Hepatic stellate cell (primary cell): ENCODE measurements at regions not wholly inside any gene's neighbourhood (a gene's known extent, or its start where the extent isn't known, plus 50 kb on each side); places are given as distances from the start of the nearest gene placed in this dataset.

Source experiments
- DNase-seq: peaks from one replicate; pipeline ENCODE4 v3.0.0; 2011; ENCODE audit warnings: low spot score

GRCh38 chr22:48464246-48464645 lies 1363.4 kb downstream of the BRD1 start:
- no peak for DNase-seq

GRCh38 chr22:48459859-48460823 lies 1367.5 kb downstream of the BRD1 start:
- no peak for DNase-seq

GRCh38 chr22:48459259-48459658 lies 1368.4 kb downstream of the BRD1 start:
- no peak for DNase-seq

- DNase-seq, result no peak
Observed at GRCh38 chr22:48456449-48456848, 1371.2 kb downstream of the BRD1 start.

GRCh38 chr22:48453751-48454485 lies 1373.8 kb downstream of the BRD1 start:
- no peak for DNase-seq

- DNase-seq, result no peak
Observed at GRCh38 chr22:48453171-48453570, 1374.5 kb downstream of the BRD1 start.

GRCh38 chr22:48452766-48453165 lies 1374.9 kb downstream of the BRD1 start:
- DNase-seq, result no peak

GRCh38 chr22:48451891-48452290 lies 1375.8 kb downstream of the BRD1 start:
- no peak for DNase-seq

- no peak for DNase-seq
Observed at GRCh38 chr22:48450188-48450825, 1377.4 kb downstream of the BRD1 start.

- DNase-seq, result no peak
Observed at GRCh38 chr22:48449466-48450187, 1378.0 kb downstream of the BRD1 start.

- no peak for DNase-seq
Observed at GRCh38 chr22:48448821-48449220, 1378.9 kb downstream of the BRD1 start.

- DNase-seq, result no peak
Observed at GRCh38 chr22:48445113-48445827, 1382.4 kb downstream of the BRD1 start.

- no peak for DNase-seq
Observed at GRCh38 chr22:48444320-48445112, 1383.2 kb downstream of the BRD1 start.

GRCh38 chr22:48443680-48444079 lies 1384.0 kb downstream of the BRD1 start:
- no peak for DNase-seq

GRCh38 chr22:48442663-48443062 lies 1385.0 kb downstream of the BRD1 start:
- no peak for DNase-seq

GRCh38 chr22:48441553-48441850 lies 1386.2 kb downstream of the BRD1 start:
- DNase-seq, result no peak

GRCh38 chr22:48440673-48441552 lies 1386.8 kb downstream of the BRD1 start:
- DNase-seq, result no peak

GRCh38 chr22:48440176-48440575 lies 1387.5 kb downstream of the BRD1 start:
- no peak for DNase-seq

GRCh38 chr22:48439560-48440135 lies 1388.0 kb downstream of the BRD1 start:
- no peak for DNase-seq
